GM12892 (cell line): ENCODE measurements at regions not wholly inside any gene's neighbourhood (a gene's known extent, or its start where the extent isn't known, plus 50 kb on each side); places are given as distances from the start of the nearest gene placed in this dataset.

Source experiments
- DNase-seq: peaks from one replicate; pipeline ENCODE4 v3.0.0; 2011; ENCODE audit not compliant: insufficient read length
- FAIRE-seq: peaks from 2 replicates; lab custom pipeline; 2011; peaks lifted over from hg19 to GRCh38; lab: Jason Lieb, UNC
- POLR2A ChIP-seq: IDR thresholded peaks from 2 replicates; pipeline ENCODE4 v1.6.1; 2011; ENCODE audit warnings: low read depth, low read length, control low read depth
- POLR2AphosphoS5 ChIP-seq: IDR thresholded peaks from 2 replicates; pipeline ENCODE4 v1.6.1; 2011; ENCODE audit warnings: low read depth, low read length, control low read depth
- TAF1 ChIP-seq: IDR thresholded peaks from 2 replicates; pipeline ENCODE4 v1.6.1; 2011; ENCODE audit warnings: low read depth, mild to moderate bottlenecking, control low read depth, low read length, borderline replicate concordance

DNA sequence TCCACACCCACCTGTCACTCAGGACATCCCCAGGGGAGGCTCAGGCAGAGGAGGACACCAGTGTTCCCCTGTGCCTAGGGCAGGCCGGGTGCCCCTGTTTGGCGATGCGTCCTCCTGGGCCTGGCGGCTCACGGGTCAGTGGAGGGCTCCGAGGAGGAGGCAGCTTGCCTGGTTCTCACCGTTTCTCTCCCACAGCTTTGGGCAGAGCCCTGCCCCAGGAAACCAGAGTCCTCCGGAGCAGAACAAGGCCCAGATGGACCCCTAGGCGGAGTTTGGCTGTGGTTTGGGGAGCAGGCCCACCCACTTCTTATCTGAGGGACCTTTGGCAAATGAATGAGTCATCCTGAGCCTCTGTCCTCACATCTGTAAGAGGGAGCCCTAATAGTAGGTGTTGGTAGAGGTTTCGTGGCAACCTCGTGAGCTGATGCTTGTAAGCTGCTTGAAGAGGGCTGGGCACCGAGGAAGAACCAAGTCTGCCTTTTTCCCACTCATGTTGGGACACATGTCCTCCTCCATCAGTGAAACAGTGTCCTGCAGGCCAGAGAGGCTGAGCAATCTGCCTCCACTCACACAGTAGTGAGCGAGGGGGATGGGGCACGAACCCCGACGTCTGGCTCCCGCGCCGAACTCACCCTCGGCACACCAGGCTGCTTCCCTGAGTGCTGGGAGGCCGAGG, 247.0 kb upstream of the CIBAR2 start:
- DNase-seq (no peak), FAIRE-seq (no peak)
- TF ChIP-seq TAF1 (no peak), POLR2AphosphoS5 (no peak), POLR2A (no peak)

DNA sequence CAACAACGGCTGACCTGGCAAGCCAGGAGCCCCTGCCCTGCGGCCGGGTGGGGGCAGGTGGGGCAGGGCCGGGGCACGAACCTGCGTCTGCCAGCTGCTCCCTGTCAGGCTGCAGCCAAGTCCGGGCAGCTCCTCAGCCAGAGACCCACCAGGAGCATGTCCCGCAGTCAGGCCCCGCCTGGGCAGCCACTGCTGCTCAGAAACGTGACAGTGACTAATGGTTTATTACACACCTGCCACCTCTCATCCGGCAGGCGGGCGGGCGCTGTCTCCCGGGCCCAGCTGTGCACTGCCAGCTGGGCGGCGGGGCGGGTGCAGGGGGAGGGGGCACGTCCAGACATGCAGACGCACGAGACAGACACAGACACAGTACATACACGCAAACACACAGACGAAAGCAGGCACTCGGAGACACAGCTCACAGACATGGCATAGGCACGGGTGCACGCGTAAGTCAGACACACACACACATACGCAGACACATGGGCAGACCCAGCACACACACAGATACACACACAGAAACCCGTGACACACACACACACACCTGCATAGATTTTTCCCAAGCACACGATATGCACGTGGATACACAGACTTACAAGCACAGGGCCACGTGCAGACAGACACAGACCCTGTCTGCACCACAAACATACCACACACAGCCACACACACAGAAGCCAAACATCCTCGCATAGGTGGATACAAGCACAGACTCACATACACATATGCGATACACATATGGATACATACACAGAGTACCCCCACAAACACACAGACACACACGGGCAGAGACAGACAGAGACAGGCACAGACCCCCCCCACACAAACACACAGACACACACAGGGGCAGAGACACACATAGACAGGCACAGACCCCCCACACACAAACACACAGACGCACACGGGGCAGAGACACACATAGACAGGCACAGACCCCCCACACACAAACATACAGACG, 248.3 kb upstream of the CIBAR2 start:
- FAIRE-seq = no peak
- DNase-seq = no peak
- TF ChIP-seq TAF1 (no peak), POLR2A (no peak)

DNA sequence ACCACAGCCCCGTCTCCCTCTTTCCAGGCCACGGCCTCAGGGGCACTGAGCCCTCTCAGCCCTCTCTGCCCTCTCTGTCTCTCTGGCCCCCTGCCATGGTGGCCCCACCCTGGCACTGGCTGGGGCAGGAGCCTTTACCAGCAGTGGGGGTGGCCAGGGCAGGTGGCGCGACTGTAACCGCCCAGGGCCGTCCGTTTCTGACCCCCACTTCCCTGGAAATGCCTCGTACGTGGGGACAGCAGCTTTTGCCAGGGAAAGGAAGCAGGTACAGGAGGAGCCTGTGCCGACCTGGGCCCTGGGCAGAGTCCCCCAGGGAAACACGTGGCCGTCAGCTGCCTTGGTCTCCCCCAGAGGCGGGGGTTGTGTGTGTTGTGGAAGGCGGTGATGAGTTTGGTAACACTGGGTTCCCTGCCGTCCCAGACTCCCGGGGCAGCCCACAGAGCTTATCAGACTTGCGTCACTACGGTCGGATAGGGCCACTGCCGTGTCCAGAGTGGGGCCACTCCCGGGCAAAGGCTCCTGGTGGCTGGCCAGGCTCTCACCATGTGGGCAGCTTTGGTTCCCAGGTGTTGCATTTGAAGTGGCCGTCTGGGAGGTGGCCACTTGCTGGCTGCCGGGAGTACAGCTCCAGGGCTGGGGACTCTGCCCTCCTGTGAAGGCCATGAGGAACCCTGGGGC, 249.3 kb upstream of the CIBAR2 start:
- no peak for FAIRE-seq

DNA sequence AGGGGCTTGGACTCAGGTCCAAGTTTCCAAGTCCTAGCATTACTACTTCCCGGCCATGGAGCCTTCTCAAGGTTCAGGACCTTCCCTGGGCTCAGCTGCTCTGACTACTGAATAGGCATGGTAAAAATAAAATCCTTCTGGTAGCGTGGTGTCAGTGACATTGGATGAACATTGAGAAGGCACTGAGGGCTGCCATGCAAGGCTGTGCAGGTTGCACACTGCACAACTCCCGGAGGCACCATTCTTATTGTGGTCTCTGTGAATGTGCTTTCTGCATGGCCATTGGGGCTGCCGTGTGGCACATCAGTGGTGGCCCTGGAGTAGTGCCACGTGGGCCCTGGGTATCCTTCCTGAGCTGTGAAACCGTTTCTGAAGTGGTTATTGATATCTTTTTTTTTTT, 250.2 kb upstream of the CIBAR2 start:
- no peak for TF ChIP-seq POLR2AphosphoS5
- TF ChIP-seq POLR2A = no peak
- no peak for TF ChIP-seq TAF1
- DNase-seq (no peak), FAIRE-seq (no peak)

More for the DNA sequence above, 249.3 kb upstream of the CIBAR2 start:
- DNase-seq = no peak
- no peak for TF ChIP-seq POLR2A
- TF ChIP-seq POLR2AphosphoS5 = no peak
- no peak for TF ChIP-seq TAF1

DNA sequence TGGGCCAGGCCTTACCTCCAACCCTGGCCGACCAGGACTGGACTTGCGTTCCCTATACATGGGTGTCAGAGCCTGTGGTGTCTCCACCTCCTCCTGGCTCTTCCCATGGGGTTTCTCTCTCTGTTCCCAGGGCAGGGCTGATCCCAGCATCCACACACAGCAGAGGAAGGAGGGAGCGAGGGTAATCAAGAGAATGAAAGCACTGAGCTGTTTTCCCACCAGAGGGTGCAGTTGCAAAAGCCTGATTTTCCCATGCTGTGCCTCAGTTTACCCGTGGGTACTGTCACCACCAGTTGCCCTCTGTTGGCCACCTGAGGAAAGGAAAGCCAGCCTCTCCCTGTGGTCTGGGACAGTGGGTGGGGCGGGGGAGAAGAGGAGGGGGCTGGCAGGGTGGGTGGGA, 249.7 kb upstream of the GSE1 start:
- TF ChIP-seq POLR2AphosphoS5 (no peak), POLR2A (no peak), TAF1 (no peak)
- DNase-seq = no peak
- no peak for FAIRE-seq

DNA sequence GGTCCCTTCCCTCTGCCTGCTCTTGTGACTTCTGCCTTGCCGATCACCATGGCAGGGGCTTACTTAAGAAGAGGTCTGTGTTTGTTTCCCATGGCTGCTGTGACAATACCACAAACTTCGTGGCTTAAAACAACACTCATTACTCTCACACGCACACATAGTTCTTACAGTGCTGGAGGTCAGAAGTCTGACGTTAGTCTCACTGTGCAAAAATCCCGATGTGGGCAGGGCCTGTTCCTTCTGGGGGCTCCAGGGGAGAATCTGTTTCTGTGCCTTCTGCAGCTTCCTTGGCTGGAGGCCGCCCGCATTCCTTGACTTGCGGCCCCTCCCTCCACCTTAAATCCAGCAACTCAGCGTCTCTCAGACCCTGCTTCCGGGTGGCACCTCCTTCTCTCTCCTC, 249.2 kb upstream of the GSE1 start:
- TF ChIP-seq POLR2A (no peak), TAF1 (no peak), POLR2AphosphoS5 (no peak)
- DNase-seq = no peak
- FAIRE-seq = no peak

DNA sequence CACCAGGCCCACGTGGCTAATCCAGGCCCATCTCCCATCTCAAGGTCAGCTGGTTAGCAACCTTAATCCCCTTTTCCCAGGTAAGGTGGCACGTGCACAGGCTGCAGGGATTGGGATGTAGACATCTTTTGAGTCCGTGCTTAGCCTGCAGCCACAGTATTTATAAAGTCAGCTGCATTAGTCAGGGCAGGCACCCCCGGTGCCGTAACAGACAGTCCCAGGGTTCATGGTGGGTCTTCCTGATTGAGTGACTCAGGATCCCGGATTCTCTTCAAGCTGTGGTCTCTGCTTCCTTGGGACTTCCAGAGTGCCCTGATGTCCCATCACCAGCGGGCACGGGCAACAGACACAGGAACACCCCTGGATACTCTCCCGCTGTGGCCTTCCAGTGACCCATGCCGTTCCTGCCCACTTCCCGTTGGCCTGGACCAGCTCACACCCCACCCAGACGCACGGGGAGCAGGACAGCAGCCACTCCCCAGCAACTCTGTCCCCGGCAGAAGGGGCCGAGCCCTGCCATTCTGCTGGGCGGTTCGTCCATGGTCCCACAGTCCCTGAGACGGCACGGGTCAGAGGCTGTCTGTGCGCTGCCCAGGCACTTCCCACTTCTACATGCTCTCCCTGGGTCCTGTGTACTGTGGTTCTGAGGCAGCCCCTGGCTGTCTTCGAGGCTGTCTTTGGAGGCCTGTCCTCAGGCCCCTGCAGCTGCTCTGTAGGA, 248.6 kb upstream of the GSE1 start:
- FAIRE-seq (no peak), DNase-seq (no peak)
- TF ChIP-seq POLR2AphosphoS5 (no peak), TAF1 (no peak), POLR2A (no peak)

DNA sequence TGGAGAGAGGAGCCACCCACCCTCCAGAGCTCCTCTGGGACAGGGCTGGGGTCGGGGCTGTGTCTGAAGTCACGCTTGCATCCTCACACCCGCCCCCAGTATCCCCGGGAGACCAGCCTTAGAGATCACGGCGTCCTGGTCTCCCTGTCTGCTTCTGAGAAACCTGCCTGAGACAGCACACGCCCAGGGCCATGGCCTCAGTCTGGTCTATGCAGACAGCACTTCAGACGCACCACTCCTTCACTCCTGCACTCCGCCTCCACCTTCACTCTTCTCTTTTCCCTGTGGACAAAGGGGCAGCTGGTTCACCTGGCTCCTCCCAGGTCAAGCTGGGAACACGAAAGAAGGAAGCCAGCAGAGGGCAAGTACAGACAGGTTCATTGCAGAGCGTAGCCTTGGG, 248.0 kb upstream of the GSE1 start:
- FAIRE-seq = no peak
- TF ChIP-seq POLR2AphosphoS5 = no peak
- no peak for TF ChIP-seq TAF1
- no peak for TF ChIP-seq POLR2A
- no peak for DNase-seq

DNA sequence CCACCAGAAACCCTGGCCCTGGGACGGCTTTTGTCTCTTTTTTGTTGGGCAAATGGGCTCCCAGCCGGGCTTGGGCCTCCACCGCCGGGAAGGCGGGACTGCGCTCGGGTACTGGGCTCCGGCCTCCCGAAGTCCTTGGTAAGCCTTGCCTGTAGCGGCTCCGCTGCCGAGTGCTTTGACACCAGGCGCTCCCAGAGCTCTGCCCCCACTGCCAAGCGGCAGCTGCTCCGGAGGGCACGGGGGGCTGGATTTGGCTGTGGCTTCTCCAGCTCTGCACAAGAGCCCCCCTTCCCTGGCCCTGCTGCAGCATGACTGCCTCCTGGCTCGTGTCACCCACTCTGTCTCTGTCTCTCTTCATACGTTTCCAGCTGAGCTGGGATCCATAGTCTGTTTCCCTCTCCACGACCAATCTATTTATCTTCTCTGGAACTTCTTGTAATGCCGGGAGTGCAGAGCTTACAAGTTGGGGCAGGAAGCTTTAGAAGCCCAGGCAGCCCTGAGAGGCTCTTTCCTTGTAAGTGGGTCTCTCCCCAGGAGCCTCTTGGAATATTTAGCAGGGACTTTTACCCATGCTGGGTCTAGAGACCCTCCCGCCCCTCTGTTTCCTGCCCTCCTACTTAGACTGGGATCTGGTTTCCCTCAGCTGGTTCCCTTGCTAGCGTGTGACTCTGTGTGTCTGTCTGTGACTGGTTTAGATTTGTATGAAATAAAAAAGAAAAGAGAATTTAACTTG, 246.9 kb upstream of the GSE1 start:
- no peak for DNase-seq
- no peak for TF ChIP-seq TAF1
- TF ChIP-seq POLR2AphosphoS5 = no peak
- TF ChIP-seq POLR2A = no peak
- FAIRE-seq = no peak

DNA sequence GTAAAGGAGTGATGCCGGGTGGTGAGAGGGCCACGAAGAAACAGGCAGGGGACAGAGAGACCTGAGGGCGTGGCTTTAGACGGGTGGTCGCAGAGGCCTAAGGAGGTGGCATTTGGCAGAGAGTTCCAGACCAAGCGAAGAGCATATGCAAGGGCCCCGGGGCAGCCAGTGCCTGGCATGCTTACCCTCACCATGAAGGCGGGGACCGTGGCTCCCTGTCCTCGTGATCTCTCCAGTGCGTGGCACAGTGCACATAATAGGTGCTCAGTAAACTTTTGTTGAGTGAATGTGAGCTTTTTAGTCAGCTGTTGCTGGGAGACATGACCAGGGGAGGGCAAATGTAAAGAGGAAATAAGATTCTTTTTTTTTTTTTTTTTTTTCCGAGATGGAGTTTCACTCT, 245.6 kb upstream of the GSE1 start:
- DNase-seq = no peak

DNA sequence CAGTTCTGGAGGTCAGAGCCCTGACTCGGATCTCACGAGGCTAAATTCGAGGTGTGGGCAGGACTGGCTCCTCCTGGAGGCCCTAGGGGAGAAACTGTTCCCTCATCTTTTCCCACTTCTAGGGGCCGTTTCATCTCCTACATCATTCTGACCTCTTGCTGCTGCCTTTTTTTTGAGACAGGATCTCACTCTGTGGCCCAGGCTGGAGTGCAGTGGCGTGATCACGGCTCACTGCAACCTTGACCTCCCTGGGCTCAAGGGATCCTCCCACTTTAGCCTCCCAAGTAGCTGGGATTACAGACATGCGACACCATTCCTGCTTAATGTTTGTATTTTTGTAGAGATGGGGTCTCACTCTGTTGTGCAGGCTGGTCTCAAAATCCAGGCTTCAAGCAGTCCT, 244.1 kb upstream of the GSE1 start:
- no peak for FAIRE-seq
- DNase-seq = no peak
- TF ChIP-seq TAF1 (no peak), POLR2A (no peak), POLR2AphosphoS5 (no peak)

More for the DNA sequence above, 245.6 kb upstream of the GSE1 start:
- TF ChIP-seq POLR2A (no peak), TAF1 (no peak), POLR2AphosphoS5 (no peak)
- no peak for FAIRE-seq
